ENCODE measurements at regions not wholly inside any gene's neighbourhood (a gene's known extent, or its start where the extent isn't known, plus 50 kb on each side); places are given as distances from the start of the nearest gene placed in this dataset.

DNA sequence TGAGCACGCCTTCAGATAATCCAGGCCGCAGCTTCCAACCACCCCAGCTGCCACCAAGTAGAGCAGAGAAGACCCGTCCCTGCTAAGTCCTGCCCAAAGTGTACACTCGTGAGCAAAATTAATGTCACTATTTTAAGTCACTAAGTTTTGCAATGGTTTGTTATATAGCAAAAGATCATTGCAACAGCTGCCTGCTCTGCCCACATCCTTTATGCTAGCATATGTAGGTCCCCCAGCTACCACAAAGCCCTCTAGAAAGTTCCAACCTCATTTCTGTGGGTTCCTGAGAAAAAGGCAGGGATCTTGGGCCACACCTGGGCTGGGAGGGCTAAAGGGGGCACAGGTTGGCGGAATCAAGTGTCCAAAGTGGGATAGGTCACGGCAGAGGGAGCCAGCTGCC is 346.9 kb downstream of the BCOR start (continued):
- TF ChIP-seq, protein P1, sequence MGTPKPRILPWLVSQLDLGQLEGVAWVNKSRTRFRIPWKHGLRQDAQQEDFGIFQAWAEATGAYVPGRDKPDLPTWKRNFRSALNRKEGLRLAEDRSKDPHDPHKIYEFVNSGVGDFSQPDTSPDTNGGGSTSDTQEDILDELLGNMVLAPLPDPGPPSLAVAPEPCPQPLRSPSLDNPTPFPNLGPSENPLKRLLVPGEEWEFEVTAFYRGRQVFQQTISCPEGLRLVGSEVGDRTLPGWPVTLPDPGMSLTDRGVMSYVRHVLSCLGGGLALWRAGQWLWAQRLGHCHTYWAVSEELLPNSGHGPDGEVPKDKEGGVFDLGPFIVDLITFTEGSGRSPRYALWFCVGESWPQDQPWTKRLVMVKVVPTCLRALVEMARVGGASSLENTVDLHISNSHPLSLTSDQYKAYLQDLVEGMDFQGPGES (IDR thresholded peaks at IDR 0.05; ENCODE audit: low read depth, low read length): no peak
- no peak for TF ChIP-seq GABPA (IDR thresholded peaks at IDR 0.05; ENCODE audit: low read depth)
- no peak for TF ChIP-seq FOXM1 (IDR thresholded peaks at IDR 0.05; ENCODE audit: low read depth)
- no peak for TF ChIP-seq JUND (IDR thresholded peaks at IDR 0.05)
- TF ChIP-seq REST (IDR thresholded peaks at IDR 0.05; ENCODE audit: low read depth, low read length): no peak
- TF ChIP-seq EP300 (IDR thresholded peaks at IDR 0.05; ENCODE audit: borderline replicate concordance in 1 of 2, low read depth in 1 of 2, low read length in 1 of 2): no peak
- TF ChIP-seq RFX5 (IDR thresholded peaks at IDR 0.05; ENCODE audit: low read length): no peak
- TF ChIP-seq GATA2 (CRISPR knock-in tag; IDR thresholded peaks at IDR 0.05): no peak
- TF ChIP-seq ELF1 (IDR thresholded peaks at IDR 0.05): no peak
- TF ChIP-seq TCF12 (IDR thresholded peaks at IDR 0.05): no peak
- TF ChIP-seq, protein P2, sequence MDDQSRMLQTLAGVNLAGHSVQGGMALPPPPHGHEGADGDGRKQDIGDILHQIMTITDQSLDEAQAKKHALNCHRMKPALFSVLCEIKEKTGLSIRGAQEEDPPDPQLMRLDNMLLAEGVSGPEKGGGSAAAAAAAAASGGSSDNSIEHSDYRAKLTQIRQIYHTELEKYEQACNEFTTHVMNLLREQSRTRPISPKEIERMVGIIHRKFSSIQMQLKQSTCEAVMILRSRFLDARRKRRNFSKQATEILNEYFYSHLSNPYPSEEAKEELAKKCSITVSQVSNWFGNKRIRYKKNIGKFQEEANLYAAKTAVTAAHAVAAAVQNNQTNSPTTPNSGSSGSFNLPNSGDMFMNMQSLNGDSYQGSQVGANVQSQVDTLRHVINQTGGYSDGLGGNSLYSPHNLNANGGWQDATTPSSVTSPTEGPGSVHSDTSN (IDR thresholded peaks at IDR 0.05): no peak
- TF ChIP-seq EZH2phosphoT487 (IDR thresholded peaks at IDR 0.05; ENCODE audit: borderline replicate concordance, low read depth): no peak
- no peak for TF ChIP-seq SIN3A (IDR thresholded peaks at IDR 0.05; ENCODE audit: borderline replicate concordance, low read depth, low read length)

DNA sequence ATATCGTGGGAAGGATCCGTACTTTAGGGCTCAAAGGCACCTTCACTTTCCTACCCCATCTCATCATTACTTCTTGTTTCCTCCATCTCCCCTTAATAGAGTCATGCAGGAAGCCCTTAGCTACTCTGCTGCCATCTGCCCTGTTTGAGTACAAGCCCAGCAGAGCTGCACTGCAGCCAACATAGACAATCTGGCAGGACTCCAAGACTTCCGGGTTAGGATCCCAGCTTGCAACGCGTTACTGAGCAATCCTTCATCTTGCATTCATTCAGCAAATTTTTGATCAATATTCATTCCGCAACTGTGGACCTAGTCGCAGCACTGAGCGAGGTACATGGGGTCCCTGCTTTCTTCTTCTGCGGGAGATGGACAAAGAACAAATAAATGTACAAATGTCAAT is 344.9 kb downstream of the BCOR start:
- no peaks in the 10 kb centered on the region for H3K79me2 ChIP-seq (ENCODE audit: insufficient read depth)
- WGBS (ENCODE audit: low lambda C conversion rate): 54% methylated on average over 9 of the region's 9 CpGs
- ChIA-PET CTCF (no interaction called here), POLR2A (no interaction called here)
- no peaks in the 10 kb centered on the region for H4K20me1 ChIP-seq (ENCODE audit: insufficient read depth)
- peaks cover 13 to 20% of the 10 kb centered on the region in 2 experiments; a peak in 2 of 4 replicates for H3K4me1 ChIP-seq (ENCODE audit: control insufficient read depth in 1 of 2, insufficient read depth in 2 of 2, low read depth in 1 of 2, low read length in 1 of 2)
- no peak overlapping the region for H3K9ac ChIP-seq
- no peaks in the 10 kb centered on the region for H3K36me3 ChIP-seq (replicated peaks in 1 of 2; ENCODE audit: control insufficient read depth in 1 of 2, insufficient read depth in 2 of 2, low read length in 1 of 2)
- no peak overlapping the region for H3K27ac ChIP-seq (ENCODE audit: low read depth in 2 of 2, low read length in 1 of 2)
- no peaks in the 10 kb centered on the region for H3K9me2 ChIP-seq
- H3K4me3 ChIP-seq (ENCODE audit: low read depth in 2 of 2, low read length in 1 of 2): no peak overlapping the region
- peak; percentile 56 for TF ChIP-seq NFIC (IDR thresholded peaks at IDR 0.05; ENCODE audit: borderline replicate concordance)
- TF ChIP-seq RFX5 (IDR thresholded peaks at IDR 0.05; ENCODE audit: low read length): no peak
- TF ChIP-seq, protein P3, sequence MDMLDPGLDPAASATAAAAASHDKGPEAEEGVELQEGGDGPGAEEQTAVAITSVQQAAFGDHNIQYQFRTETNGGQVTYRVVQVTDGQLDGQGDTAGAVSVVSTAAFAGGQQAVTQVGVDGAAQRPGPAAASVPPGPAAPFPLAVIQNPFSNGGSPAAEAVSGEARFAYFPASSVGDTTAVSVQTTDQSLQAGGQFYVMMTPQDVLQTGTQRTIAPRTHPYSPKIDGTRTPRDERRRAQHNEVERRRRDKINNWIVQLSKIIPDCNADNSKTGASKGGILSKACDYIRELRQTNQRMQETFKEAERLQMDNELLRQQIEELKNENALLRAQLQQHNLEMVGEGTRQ (IDR thresholded peaks at IDR 0.05; ENCODE audit: borderline replicate concordance, low read depth, low read length): no peak
- TF ChIP-seq TCF12 (IDR thresholded peaks at IDR 0.05): 0 out of 2 replicates have a peak, but pooled peaks have one; percentile 2
- TF ChIP-seq ELF1 (IDR thresholded peaks at IDR 0.05): peak; percentile 38; the same call in 1 of the 2 replicates
- TF ChIP-seq, protein P1 (IDR thresholded peaks at IDR 0.05; ENCODE audit: low read depth, low read length): no peak
- no peak overlapping the region for H2AFZ ChIP-seq (ENCODE audit: low read depth)
- H3K27me3 ChIP-seq (ENCODE audit: insufficient read depth): no peaks in the 10 kb centered on the region
- no peak for DNase-seq
- no peak overlapping the region for H3K4me2 ChIP-seq
- no peaks in the 10 kb centered on the region for H3K9me3 ChIP-seq
- peaks cover 15% of the 10 kb centered on the region for H3F3A ChIP-seq (replicated peaks; ENCODE audit: insufficient read depth)
